HG02678 (cell line): ENCODE measurements at regions not wholly inside any gene's neighbourhood (a gene's known extent, or its start where the extent isn't known, plus 50 kb on each side); places are given as distances from the start of the nearest gene placed in this dataset.
"Not testable (repeated sequence)": the region's sequence is repeated elsewhere in the genome, so short reads cannot be mapped to it uniquely, and the experiment has no call there.

Source experiments
- ATAC-seq: cut with Tn5 transposase; IDR thresholded peaks from one replicate; pipeline ENCODE4 v1.9.1; 2021; ENCODE audit warnings: mild to moderate bottlenecking, moderate library complexity; ENCODE audit not compliant: unreplicated experiment

GRCh38 chr17:5745111-5745813, 161.0 kb upstream of the NLRP1 start:
- no peak for ATAC-seq

- ATAC-seq: no peak
These were observed 163.0 kb upstream of the NLRP1 start for GRCh38 chr17:5747276-5747675.

DNA sequence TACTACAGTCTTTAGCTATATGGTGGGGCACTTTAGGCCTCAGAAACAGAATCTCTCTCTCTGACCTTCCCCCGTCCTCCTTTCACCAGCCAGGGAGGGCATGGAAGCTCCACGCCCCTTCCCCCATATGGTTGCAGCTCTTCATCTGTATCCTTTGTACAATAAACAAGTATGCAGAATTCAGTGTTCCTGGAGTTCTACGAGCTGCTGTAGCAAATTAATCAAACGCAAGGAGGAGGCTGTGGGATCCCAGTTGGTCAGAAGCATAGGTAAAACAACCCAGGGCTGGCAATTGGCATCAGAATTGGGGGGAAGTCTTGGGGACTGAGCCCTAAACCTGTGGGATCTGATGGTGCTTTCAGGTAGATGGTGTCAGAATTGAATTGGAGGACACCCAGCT, 163.7 kb upstream of the NLRP1 start:
- ATAC-seq: no peak

- no peak for ATAC-seq
These were observed 169.1 kb upstream of the NLRP1 start for GRCh38 chr17:5753421-5753820.

GRCh38 chr17:5757314-5757907, 173.1 kb upstream of the NLRP1 start:
- ATAC-seq: no peak

- ATAC-seq: no peak
These were observed 174.3 kb upstream of the NLRP1 start for GRCh38 chr17:5758651-5759050.

DNA sequence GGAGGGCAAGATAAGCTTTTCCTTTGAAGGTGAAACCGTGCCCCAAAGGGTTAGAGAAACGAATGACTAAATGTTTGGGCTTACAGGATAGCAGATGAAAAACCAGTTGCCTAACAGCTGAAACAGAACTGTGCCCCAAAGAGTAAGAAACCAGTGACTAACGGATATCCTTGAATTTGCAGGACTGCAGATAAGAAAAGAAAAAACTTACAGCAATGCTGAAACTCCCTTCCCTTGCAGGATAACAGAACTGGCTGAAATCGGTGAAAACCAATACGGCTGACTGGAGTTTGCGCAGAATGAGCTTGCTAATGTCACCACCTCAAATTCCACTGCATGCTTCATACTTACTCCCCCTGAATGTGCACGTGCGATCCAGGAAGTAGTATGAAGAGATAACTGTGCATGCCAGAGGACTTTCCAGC, 175.2 kb upstream of the NLRP1 start:
- no peak for ATAC-seq

DNA sequence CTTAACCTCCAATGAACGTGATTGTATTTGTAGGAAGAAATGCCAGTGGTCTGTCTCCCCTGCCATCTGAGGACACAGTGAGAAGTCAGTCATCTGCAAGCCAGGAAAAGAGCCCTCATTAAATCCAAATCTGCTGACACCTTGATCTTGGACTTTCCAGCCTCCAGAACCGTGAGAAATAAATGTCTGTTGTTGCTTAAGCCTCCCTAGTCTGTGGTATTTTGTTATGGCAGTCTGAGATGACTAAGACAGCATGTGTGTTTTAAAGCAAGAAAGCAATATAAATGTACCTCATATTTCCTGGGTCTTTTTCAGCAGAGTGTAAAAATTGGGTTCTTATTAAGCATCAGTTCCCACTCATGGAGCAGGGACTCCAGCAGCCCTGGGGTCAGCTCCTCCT, 177.9 kb upstream of the NLRP1 start:
- no peak for ATAC-seq

DNA sequence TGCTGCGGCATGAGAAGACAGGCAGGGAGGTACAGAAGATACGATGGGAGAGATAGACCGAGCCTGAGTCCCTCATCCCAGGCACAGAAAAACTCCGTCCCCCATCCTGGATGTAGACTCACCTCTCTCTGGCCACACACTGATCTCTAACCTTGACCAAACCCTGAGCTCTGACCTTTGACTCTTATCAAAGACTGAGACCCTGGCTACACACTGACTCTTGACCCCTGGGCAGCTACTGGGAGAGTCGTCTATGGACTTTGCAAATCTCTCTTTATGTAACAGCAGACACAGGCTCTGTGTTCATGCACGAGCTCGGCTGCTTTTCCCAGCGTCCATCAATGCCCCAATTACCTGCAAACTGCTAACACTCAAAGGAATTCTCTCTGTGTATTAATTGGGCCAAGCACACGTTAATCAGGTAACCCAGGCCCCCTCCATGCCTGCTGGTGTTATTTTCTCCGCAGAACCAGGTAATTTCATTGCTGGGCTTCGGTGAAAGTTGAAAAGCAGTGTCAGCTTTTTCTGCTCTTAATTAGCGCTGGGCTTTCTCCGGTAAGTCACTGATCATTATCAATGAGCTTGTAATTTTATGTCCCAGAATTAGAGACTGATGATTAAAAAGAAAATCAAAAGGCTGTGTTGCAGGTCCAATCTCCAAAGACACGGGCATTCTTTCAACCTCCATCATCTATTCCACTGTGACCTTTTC, 179.4 kb upstream of the NLRP1 start:
- ATAC-seq: no peak

DNA sequence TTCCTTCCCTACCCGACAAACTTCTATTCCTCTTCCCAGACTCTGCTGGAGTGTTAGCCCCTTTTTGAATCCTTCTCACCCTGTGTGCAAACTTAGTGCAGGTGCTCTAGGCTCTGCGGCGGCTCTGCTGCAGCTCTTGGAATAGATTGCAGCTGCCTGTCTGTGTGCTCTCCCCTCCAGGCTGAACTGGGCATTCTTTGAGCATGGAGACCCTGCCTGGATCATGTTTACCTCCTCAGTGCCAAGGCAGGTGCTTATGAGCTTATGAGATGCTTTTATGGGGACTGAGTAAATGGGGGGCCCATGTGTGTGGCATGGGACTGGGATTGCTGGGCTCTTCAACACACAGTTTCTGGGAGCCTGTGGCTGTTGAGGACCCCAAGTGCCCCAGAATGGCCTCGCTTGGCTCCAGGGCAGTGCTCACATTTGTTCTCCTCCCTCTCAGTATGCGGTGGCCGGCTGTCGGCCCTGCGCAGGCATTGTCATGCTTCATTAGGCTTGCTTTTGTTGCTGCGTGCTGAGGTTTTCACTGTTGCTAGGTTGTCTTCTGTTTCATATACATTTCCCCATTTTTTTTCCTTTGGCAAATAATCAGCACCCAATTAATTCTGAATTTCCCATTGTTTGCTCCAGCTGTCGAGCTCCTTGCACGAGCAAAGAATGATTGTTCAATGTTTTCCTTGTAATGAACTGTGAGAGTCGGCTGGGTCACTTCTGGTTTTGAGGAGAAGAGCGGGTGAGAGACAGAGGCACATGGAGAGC, 185.5 kb upstream of the NLRP1 start:
- ATAC-seq: no peak

- ATAC-seq: no peak
These were observed 186.3 kb upstream of the NLRP1 start for GRCh38 chr17:5770441-5771270.

DNA sequence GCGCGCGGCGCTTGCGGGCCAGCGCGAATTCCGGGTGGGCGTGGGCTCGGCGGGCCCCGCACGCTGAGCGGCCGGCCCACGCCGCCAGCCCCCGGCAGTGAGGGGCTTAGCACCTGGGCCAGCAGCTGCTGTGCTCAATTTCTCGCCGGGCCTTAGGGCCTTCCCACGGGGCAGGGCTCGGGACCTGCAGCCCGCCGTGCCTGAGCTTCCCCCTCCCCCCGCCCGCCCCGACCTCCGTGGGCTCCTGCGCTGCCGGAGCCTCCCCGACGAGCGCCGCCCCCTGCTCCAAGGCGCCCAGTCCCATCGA, 186.9 kb upstream of the NLRP1 start:
- ATAC-seq: not testable (repeated sequence)

GRCh38 chr17:5772017-5772416, 187.7 kb upstream of the NLRP1 start:
- not testable (repeated sequence) for ATAC-seq

- ATAC-seq: no peak
These were observed 188.4 kb upstream of the NLRP1 start for GRCh38 chr17:5772720-5773119.

- no peak for ATAC-seq
These were observed 189.6 kb upstream of the NLRP1 start for GRCh38 chr17:5773816-5774360.

- ATAC-seq: no peak
These were observed 190.8 kb upstream of the NLRP1 start for GRCh38 chr17:5775098-5775497.

DNA sequence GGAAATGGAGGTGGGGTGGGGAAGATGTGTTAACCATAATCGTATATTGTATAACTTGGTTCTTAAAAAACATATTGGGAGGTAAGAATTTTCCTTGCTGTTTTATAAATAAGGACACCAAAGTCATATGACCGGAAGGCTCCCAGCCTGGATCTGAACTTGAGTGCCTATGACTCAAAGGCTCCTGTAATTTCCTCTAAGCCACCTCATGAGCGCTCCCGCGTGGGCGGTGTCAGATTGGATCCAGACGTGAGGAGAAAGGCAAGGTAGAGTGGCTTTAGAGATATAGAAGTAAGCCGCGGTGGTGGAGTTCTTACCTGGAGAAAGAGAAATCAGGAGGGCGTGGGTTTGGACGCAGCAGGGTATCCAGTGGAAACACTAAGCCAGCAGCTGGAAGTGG, 196.2 kb upstream of the NLRP1 start:
- no peak for ATAC-seq

DNA sequence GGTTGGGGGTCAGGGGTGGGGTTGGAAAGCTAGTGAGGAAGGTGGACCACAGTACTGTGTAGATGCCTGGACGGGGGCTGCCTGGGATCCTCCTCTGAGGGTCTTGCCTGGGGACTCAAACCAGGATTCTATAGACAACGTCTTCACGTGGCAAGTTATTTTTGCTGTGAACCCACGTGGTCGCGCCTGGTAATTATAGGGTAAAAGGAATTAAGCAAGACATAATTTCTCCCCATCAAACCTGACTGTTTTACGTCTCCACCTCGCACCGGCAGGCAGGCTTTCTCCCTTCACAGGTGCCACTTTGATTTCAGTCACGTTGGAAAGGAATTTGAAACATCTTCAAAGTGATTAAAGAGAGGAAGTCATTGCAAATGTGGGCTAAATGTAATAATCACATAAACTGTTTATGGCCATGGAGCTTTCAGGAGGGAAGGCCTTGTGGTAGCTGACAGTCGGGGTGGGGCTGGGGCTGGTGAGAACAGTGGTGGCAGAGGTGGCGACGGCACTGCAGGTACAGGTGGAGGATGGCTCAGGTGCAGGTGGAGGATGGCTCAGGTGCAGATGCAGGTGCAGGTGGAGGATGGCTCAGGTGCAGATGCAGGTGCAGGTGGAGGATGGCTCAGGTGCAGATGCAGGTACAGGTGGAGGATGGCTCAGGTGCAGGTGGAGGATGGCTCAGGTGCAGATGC, 197.1 kb upstream of the NLRP1 start:
- no peak for ATAC-seq

- no peak for ATAC-seq
These were observed 199.0 kb upstream of the NLRP1 start for GRCh38 chr17:5783269-5783668.

GRCh38 chr17:5783851-5784250, 199.5 kb upstream of the NLRP1 start:
- no peak for ATAC-seq
